Anterior cingulate cortex (tissue), 58 donors: ENCODE measurements at regions not wholly inside any gene's neighbourhood (a gene's known extent, or its start where the extent isn't known, plus 50 kb on each side); places are given as distances from the start of the nearest gene placed in this dataset.

Source experiments
- DNase-seq, 58 donors: peaks; one replicate each; lab custom pipeline; 2025; lab: John Stamatoyannopoulos, UW

DNA sequence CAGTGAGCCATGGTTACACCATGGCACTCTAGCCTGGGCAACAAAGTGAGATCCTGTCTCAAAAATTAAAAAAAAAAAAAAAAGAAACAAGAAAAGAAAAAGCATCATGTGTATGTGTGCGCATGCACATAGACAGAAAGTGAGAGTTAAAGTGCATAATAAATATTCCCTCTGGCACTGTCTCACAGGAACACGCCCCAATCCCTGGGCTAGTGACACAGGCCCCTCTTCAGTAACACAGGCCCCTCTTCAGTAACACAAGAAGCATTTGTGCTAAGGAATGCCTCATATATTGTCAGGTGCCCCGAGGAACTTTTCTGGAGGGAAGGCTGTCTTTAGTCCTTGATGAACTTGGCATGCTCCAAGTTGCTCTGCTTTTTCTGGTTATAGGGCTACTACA is 57.5 kb downstream of the RPL27A start:
- DNase-seq = no peak

DNA sequence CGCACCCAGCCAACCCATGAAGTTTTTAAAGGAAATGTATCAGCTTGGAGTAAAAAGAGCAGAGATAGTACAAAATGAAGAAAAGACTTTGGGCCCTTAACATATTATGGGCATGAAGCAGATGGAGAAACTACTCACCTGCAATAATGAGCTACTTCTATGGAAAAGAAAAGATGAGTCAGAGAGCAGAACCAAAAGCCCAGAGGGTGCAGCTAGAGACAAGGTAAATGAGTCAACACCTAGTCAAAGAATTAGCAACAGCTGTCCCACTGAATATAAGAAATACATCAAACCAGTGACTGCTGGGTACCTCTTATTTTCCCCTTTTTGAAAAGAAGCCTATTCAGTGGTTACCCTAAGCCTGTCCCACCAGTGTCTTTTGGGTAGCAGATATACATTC is 61.8 kb downstream of the RPL27A start:
- DNase-seq = no peak

DNA sequence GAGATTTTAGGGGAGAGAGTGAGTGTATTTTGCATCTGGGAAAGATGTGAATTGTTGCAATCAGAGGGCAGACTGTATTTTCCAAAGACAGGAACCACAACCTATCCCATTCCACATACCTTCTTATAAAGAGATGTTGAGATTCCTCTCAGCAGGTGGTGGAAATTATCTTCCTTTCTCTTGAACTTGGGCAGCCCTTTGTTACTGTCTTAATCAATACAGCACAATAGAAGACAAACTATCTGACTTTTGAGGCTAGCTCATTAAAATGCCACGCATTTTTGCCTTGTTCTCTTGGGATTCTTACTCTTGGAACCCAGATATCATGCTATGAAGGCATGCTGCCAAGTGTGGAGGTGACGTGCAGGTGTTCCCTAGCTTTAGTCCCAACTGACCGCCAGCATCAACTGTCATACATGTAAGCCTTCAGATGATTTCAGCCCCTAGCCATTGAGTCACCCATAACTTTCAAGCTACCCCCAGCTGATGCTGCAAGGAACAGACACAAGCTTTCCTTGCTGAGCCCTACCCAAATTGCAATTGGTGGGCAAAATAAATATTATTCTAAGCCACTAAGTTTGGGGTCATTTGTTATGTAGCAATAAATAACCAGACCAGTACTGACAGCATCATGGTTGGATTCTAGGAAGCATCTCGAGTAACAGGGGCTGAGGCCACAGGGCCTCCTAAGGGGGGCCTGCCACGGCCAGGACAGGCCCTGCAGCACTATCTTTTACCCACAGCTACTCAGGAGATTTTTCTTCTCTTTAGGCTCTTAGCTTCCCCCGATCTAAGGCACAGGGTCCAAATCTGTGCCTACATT is 63.0 kb downstream of the RPL27A start:
- no peak for DNase-seq

DNA sequence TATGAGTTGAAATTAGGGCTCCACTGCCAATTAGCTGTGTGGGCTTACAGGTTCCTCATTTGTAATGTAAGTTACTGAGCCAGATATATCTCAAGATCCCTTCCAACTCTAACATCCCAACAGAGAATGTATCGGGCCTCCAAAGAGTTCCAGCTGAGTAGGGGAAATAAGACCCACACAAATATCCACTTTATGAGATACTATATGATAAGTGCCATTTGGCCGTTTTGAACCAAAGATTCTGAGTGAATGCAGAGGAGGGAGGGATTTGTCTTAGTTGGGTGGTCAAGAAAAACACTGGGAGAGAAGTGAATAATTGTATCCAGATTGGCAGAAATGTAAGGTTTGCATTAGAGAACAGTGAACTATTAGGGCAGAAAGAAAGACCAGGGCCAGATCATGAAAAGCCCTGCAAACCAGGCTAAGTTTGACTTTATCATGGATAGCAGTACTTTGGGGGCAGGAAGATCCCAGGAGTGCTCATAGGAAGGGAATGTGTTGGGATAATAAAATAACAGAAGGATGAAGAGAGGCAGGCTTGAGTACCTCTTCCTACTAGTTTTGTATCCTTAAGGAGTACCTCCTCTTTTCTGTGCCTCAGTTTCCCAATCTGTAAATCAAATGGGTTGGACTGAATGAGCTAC is 63.9 kb downstream of the RPL27A start:
- no peak for DNase-seq

DNA sequence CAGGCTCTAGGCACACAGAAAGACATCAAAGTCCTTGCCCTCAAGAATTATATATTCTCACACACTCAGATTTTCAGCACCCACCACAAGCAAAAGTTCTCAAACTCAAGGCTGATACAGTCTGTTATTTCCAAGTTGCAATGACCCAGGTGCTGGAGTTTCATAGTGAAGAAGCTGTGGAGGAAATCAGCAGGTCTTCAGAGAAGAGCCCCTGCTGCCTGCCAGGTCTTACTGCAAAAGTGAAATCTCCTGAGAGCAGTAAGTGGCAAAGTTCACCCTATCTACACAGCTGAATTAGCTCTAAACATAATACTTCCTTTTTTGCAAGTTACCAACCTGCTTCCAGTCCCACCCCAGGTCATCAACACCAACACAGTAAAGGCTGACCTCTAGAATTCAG is 64.6 kb downstream of the RPL27A start:
- DNase-seq = no peak

DNA sequence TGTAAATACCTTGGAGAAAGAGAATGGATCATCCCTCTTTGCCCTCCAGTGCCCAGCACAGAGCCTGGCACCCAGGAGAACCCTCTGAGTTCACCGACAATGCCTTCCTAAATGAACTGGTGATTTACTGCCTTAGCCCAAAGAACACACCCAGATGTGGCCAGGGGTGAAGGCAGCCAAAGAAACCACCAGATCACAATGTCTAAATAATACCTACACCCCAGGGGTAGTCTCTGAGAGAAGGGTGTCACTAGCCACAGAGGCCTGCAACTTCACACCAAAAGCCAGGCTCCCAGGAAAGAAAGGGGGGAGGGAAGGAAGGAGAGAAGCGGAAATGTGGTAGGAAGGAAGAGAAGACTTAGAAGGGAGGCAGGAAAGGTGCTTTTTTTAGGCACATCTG is 65.7 kb downstream of the RPL27A start:
- no peak for DNase-seq

DNA sequence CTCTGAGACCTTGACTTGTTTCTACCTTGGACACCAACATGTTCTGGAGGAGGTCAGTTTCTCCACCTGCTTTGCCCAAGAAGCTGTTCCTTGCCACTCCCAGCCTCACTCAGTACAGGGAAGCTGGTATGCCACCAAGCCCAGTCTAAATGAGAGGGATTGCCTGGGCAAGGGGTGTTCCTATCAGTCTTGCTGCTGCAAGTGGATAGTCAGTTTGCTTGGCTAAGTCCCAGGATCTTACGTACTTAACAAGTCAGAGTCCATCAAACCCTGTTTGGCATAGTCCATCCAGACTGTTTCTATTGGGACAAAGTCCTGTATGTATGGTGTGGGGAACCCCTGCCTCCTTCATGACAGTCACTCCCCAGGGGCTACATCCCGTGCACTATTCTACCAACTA is 66.6 kb downstream of the RPL27A start:
- no peak for DNase-seq

DNA sequence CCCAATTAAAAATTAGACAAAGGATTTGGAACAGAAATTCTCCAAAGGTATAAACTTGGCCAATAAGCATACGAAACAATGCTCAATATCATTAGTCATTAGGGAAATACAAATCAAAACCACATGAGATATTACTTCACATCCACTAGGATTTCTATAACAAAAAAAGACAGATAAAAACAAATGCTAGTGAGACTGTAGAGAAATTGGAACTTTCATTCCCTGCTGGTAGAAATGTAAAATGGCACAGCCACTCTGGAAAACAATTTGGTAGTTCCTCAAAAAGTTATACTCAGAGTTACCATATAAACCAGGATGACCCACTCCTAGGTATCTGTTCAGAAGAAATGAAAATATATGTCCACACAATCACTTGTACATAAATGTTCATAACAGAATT is 71.6 kb downstream of the RPL27A start:
- DNase-seq = no peak

DNA sequence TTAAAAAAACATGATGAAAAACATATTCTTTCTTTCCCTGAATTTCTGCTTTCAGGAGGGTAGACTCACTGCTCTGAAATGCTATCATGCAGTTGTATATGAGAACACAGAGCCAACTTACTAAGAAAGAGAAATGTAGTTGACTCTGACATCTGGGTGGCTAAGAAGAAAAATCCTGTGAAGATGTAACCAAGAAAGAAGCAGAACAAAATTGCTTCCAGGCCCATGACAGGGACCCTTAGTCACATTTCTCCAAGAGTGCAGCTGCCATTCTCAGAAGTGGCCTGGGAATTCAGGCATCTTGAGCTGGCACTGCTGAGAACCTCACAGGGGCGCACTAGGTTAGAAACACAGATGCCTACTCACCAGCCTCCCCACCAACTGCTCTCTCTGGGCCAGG is 73.6 kb downstream of the RPL27A start:
- no peak for DNase-seq

DNA sequence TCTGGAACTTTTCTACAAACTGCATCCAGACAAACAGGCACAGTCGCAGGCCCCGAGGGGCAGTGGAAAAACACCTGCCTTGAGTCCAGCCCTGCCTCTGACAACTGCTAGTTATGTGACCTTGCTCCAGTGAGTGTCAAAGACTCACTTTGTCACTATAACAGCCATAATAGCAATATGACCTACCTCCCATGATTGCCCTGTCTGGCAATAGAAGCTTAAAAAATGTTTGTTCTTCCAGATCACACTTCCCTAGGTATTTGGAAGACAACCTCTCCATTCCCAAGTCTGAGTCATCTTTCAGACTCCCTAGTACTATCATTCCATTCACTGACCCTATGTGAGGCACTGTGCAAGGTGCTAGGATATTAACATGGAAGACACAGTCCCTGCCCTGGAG is 74.5 kb downstream of the RPL27A start:
- no peak for DNase-seq

DNA sequence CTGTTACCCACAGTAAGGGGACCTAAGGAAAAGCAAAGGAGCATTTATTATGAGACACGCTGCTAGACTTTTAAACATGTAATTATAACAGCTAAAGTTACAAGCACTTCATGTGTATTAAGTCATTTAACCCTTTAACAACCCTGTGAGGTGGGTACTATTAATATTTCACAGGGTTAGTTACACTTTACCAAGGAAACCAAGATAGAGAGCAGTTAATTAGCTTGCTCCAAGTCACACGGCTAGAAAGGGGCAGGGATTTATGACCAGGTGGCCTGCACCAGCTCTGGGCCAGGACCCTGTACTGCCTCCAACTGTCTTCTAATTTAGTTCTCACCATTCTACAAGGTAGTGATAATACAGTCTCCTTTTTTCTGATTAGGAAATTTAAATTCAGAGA is 74.9 kb downstream of the RPL27A start:
- no peak for DNase-seq

DNA sequence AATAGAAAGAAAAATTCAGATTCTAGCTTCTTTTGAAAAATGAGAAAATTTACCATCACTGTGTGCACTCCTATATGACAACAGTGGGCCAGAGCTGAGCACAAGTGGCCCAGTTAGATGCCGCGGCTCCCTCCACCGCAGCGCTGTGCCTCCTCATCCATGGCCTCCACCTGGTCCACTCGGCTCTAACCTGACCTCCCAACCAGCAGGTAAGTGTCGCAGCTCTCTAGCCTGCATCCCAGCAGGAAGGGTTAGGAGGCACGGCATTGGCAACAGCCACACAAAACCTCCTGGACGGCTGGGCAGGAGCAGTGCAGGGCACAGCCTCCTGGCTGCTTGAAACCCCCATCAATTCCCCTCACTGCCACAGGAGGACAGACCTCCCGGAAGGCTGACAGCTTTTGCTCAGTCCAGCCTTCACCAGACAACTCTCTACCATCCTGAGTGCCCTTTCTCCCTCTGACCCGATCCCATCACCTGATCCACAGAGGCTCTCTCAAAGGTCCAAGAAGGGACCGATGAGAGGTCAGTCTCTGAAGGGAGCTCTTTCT is 76.1 kb downstream of the RPL27A start:
- no peak for DNase-seq

DNA sequence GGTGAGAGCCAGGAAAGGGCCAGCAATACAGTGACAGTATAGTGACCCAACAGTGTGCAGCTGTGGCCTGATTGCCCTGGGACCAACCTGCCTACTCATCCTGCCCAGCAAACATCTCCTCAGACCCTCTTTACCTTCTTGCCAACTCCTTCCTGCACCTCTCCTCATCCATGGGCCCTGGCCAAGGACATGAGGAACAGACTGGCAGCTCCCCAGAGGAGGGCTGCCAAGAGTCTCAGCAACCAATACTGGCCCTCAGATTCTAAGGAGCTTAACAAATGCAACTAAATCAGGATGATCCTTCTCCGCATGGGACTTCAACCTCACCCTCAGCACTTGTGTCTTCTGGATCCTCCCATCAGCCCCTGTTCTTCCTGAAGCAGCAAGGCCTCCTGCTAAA is 77.0 kb downstream of the RPL27A start:
- DNase-seq = peak in 19 of 58 donors; percentile 2 to 48 (median 13)

DNA sequence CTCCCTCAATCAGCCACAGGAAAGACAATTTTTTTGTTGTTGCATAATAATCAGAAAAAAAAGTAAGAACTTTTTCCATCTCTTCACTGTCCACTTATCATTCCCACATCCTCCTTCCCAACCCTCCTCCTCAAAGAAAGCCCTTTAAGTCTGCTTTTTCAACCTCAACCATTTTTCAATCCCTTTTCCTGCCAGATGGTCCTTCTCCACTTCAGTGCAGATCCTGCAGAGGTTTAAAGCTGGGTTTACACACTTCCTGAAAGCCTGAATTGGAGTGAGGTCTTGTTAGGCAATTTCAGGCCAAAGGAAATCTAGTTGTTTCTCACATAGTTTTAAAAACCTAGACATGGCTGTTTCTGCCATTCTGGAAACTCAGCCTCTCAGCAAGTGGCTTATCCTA is 78.3 kb downstream of the RPL27A start:
- DNase-seq = no peak

DNA sequence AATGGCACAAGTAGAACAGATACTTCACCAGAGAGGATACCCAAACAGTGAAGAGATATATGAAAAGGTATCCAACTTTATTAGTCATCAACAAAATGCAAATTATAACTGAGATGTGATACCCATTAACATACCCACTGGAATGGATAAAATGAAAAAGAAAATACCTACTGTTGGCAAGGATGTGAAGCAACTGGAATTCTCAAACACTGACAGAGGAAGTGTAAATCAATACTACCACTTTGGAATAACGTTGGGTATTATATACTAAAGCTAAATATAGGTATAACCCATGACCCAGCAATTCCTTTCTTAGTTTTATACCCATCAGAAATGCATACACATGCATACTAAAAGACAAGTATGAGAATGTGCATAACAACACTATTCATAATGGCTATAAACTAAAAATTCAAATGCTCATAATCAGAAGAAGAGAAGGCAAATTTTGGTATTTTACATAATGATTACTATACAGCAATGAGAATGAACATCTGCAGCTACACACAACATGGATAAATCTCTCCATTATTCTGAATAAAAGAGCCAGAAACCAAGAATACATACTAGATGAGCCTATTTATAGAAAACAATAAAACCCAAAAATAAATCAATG is 80.6 kb downstream of the RPL27A start:
- no peak for DNase-seq

DNA sequence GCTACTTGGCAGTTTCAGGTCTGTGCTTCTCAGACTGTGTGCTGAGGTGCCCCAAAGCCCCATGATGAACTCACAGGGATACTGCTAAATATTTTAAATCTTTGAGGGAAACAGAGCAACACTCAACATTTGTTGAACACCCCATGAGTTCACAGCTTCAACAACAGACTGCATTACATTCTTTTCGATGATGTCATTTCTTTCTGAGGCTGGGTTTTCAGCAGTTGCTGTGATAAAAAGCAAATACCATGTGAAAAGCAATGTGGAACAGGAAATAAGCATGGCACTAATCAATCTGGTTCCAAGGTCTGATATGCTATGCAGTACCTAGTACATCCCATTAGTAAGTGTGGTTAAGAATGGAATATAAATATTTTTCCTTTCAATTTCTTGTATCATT is 82.7 kb downstream of the RPL27A start:
- no peak for DNase-seq

DNA sequence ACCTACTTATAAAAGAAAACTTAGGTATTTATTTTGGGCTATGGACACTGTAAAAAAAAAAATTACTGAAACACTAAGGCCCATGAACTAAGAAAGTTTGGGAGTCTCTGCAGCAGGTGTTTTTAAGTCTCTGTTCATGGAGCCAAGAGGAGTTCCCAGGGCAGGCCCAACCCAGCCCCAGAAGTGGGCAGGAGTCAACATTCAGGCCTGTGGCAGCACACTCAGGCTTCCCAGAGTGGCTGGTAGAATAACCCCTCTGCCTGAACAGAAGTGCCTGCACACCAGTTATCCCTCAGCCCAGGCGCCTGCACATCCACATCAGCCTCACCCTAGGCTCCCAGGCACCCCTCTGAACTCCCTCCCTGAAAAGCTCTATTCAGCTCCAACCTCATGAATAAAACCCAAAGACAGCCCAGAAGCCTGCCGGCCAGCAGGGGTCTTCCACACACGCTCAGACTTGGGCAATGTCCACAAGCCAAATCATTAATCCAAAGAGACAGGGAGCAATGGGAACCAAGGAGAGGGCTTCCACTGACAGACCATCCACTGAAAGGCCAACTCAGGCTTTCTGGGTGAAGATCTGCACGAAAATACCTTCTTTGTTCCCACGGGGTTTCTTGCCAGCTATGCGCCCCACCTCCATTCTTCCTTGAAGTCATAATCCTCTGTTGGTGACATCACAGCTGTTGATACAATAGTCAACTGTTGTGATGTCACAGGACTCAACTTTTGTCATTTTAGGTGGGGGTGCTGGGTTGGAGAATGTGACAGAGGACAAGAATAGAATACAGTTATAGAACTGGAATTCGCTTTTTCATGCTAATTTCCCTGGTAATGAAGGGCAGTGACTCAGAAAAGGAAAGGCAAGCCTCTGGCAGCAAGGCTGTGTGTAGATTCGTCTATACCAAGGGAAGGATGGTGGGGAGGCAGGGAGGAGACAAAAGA is 83.7 kb downstream of the RPL27A start:
- no peak for DNase-seq

DNA sequence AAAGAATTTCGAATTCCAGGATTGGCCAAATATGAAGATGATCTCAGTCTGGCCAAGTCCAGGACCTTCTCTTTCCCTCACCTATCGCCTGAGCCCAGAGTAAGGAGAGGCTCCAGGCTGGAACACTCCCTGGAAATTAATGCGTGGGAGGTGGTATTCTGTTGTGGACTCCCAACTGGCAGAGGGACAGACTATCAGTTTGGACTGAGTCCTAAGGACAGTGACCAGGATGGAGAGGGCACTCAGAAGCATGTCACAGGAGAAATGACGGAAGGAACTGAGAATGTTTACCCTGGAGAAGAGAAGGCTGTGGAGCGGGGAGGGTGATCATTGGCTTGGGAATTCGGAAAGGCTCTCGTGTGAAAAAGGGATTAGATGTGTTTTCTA is 84.4 kb downstream of the RPL27A start:
- DNase-seq = no peak

DNA sequence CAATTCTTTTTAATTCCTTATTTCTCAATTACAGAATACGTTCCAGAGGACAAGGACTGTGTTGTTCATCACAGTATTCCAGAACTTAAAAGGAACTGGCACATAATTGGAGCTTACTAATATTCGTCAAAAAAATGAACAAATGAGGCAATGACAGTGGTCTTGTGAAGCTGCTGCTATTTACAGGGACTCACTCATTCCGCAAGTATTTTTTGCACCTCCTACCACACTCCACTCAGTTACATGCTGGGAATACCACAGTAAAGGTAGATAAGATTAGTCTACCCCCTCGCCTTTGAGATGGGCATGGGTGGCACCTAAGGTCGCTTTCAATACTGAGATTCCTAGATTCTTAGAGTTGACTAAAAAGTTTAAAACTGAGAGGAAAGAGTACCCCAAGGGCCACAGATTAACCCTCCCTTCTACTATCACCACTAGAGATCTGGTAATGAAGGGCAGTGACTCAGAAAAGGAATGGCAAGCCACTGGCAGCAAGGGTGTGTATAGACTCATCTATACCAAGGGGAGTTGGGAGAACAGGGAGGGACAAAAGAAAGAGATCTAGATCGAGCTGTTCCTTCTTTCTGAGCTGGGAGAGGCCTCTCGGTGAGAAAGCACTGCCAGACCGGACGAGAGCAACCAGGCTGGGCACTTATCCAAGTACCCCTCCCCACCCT is 85.0 kb downstream of the RPL27A start:
- DNase-seq = no peak
